Activated naive CD4-positive, alpha-beta T cell treated with anti-CD3 and anti-CD28 coated beads, Interleukin-2, amount 10 ng/mL, durations not matched to agents 7 days and 5 days (primary cell): ENCODE measurements at regions not wholly inside any gene's neighbourhood (a gene's known extent, or its start where the extent isn't known, plus 50 kb on each side); places are given as distances from the start of the nearest gene placed in this dataset.

Experiments
- CTCF ChIA-PET: fragments of 350-600 bp; sonication (Branson Sonifier 250); formaldehyde crosslinking; loops from one replicate; lab custom pipeline; 2021; ENCODE audit warnings: antibody characterized with exemption; lab: Charles Lee
- DNase-seq: peaks from one replicate; pipeline ENCODE4 v3.0.0-alpha.2; 2020
- H3K27ac Mint-ChIP-seq: one replicate; pipeline ENCODE4 v1.8.0; 2021; ENCODE audit warnings: mild to moderate bottlenecking, moderate library complexity, mixed read lengths
- H3K27me3 Mint-ChIP-seq: one replicate; pipeline ENCODE4 v1.8.0; 2021; ENCODE audit warnings: mild to moderate bottlenecking, mixed read lengths
- H3K36me3 Mint-ChIP-seq: one replicate; pipeline ENCODE4 v1.8.0; 2021; ENCODE audit warnings: mixed read lengths
- H3K4me1 Mint-ChIP-seq: one replicate; pipeline ENCODE4 v1.8.0; 2021; ENCODE audit warnings: mixed read lengths
- H3K4me3 Mint-ChIP-seq: one replicate; pipeline ENCODE4 v1.8.0; 2021; ENCODE audit warnings: mild to moderate bottlenecking, moderate library complexity, mixed read lengths
- H3K9me3 Mint-ChIP-seq: one replicate; pipeline ENCODE4 v1.8.0; 2021; ENCODE audit warnings: mixed read lengths

GRCh38 chr12:96143392-96143791, 50.8 kb upstream of the ELK3 start:
- Mint-ChIP-seq H3K27ac (no peak overlapping the region), H3K9me3 (peaks cover 5% of the 10 kb centered on the region), H3K36me3 (no peaks in the 10 kb centered on the region), H3K4me3 (peak overlapping the region; percentile 25), H3K27me3 (no peaks in the 10 kb centered on the region), H3K4me1 (peaks cover 24% of the 10 kb centered on the region)
- CTCF ChIA-PET = no interaction called here
- peak; percentile 27 for DNase-seq

- Mint-ChIP-seq H3K27ac (no peak overlapping the region), H3K27me3 (no peaks in the 10 kb centered on the region), H3K9me3 (peaks cover 5% of the 10 kb centered on the region), H3K4me3 (no peak overlapping the region), H3K36me3 (no peaks in the 10 kb centered on the region), H3K4me1 (peaks cover 24% of the 10 kb centered on the region)
- CTCF ChIA-PET = interaction anchor here (0.7 kb wide), 1 partner anchor 72 kb away, joined by 4 read pairs; no protein-coding TSS in a partner anchor
- no peak for DNase-seq
These were observed 50.2 kb upstream of the ELK3 start for GRCh38 chr12:96143827-96144565.
